ENCODE measurements at regions not wholly inside any gene's neighbourhood (a gene's known extent, or its start where the extent isn't known, plus 50 kb on each side); places are given as distances from the start of the nearest gene placed in this dataset.

DNA sequence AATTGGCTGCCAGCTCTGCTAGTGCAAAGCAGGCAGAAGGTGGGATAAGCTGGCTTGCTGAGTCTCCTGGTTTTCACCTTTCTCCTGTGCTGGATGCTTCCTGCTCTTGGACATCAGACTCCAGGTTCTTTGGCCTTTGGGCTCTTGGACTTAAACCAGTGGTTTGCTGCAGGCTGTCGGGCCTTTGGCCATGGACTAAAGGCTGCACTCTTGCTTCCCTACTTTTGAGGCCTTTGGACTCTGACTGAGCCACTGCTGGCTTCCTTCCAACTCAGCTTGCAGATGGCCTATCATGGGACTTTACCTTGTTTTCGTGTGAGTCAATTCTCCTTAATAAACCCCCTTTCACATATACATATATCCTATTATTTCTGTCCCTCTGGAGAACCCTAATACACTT lies 1293.9 kb upstream of the CDH6 start:
- Histone ChIP-seq H3K4me3 (no peak overlapping the region), H3K36me3 (no peaks in the 10 kb centered on the region), H3K9me3 (no peaks in the 10 kb centered on the region), H3K27me3 (no peaks in the 10 kb centered on the region), H3K4me1 (no peaks in the 10 kb centered on the region), H3K27ac (no peak overlapping the region)
- TF ChIP-seq POLR2A (IDR thresholded peaks at IDR 0.05) (no peak), EP300 (IDR thresholded peaks at IDR 0.05) (no peak), POLR2AphosphoS5 (IDR thresholded peaks at IDR 0.05) (no peak)
- TF ChIP-seq, protein P1, sequence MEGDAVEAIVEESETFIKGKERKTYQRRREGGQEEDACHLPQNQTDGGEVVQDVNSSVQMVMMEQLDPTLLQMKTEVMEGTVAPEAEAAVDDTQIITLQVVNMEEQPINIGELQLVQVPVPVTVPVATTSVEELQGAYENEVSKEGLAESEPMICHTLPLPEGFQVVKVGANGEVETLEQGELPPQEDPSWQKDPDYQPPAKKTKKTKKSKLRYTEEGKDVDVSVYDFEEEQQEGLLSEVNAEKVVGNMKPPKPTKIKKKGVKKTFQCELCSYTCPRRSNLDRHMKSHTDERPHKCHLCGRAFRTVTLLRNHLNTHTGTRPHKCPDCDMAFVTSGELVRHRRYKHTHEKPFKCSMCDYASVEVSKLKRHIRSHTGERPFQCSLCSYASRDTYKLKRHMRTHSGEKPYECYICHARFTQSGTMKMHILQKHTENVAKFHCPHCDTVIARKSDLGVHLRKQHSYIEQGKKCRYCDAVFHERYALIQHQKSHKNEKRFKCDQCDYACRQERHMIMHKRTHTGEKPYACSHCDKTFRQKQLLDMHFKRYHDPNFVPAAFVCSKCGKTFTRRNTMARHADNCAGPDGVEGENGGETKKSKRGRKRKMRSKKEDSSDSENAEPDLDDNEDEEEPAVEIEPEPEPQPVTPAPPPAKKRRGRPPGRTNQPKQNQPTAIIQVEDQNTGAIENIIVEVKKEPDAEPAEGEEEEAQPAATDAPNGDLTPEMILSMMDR (IDR thresholded peaks at IDR 0.05), result no peak
- DNase-seq (ENCODE audit: low spot score in 2 of 2), result no peak
- 78% methylated on average over 2 of the region's 2 CpGs for WGBS

DNA sequence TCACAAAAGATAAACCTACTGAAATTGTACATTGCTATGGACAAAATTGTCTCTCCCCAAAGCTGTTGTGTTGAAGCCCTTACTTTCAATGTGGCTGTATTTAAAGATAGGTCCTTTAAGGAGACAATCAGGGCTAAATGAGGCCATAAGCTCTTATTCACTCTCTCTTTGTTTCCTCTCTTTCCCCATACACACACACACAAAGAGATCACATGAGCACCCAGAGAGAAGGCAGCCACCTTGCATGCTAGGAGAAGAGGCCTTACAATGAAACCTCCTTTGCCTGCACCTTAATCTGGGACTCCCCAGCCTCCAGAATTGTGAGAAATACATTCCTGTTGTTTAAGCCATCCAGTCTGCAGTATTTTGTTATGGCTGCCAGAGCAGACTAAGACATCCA lies 1295.6 kb upstream of the CDH6 start:
- Histone ChIP-seq H3K9me3 (no peaks in the 10 kb centered on the region), H3K36me3 (no peaks in the 10 kb centered on the region), H3K27me3 (no peaks in the 10 kb centered on the region), H3K4me1 (no peaks in the 10 kb centered on the region), H3K4me3 (no peak overlapping the region), H3K27ac (no peak overlapping the region)
- TF ChIP-seq POLR2AphosphoS5 (IDR thresholded peaks at IDR 0.05), result no peak
- TF ChIP-seq, protein P1 (IDR thresholded peaks at IDR 0.05), result no peak
- DNase-seq (ENCODE audit: low spot score in 2 of 2), result no peak

DNA sequence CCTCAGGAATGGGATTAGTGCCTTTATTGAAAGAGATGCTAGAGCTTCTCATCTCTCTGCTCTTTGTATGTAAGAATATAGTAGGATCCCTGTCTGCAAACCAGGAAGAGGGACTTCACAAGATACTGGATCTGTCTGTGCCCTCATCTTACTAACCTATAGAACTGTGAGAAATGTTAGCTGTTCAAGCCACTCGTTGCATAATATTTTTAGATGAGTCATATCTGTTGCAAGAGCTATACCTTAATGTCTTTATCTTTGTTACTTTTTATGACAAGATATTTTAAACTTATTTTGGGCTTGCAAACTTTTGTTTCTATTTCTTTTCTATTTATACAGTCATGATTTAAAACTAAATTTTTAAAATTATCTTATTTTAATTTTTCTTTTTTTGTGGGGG lies 1296.8 kb upstream of the CDH6 start:
- Histone ChIP-seq H3K4me3 (no peak overlapping the region), H3K4me1 (no peaks in the 10 kb centered on the region), H3K9me3 (no peaks in the 10 kb centered on the region), H3K27ac (no peak overlapping the region), H3K27me3 (no peaks in the 10 kb centered on the region), H3K36me3 (no peaks in the 10 kb centered on the region)
- no peak for DNase-seq (ENCODE audit: low spot score in 2 of 2)
- 70% methylated on average over 1 of the region's 1 CpG for WGBS
- TF ChIP-seq, protein P1 (IDR thresholded peaks at IDR 0.05), result no peak
- no peak for TF ChIP-seq POLR2AphosphoS5 (IDR thresholded peaks at IDR 0.05)
- TF ChIP-seq POLR2A (IDR thresholded peaks at IDR 0.05), result no peak

DNA sequence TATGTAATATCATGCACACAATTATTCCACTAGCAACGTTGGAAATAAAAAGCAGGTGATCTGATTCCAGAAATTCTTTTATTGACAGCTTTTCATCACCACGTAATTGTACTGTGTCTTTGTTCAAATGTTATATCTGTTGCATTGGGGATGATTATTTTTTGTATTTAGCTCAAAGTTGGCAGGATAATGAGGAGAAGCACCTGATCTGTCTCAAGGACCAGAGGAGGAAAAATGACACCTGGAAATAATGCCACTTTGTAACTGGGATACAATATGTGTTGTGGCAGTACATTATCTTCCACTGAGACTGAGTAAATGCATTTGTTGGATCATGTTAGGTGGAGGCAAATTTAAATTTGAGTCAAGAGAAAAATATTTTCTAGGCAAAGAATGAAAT lies 1298.8 kb upstream of the CDH6 start:
- Histone ChIP-seq H3K36me3 (no peaks in the 10 kb centered on the region), H3K27ac (no peak overlapping the region), H3K27me3 (no peaks in the 10 kb centered on the region), H3K4me1 (no peaks in the 10 kb centered on the region), H3K9me3 (no peaks in the 10 kb centered on the region), H3K4me3 (no peak overlapping the region)
- no peak for TF ChIP-seq POLR2AphosphoS5 (IDR thresholded peaks at IDR 0.05)
- WGBS, result 57% methylated on average over 2 of the region's 2 CpGs
- DNase-seq (ENCODE audit: low spot score in 2 of 2), result no peak

DNA sequence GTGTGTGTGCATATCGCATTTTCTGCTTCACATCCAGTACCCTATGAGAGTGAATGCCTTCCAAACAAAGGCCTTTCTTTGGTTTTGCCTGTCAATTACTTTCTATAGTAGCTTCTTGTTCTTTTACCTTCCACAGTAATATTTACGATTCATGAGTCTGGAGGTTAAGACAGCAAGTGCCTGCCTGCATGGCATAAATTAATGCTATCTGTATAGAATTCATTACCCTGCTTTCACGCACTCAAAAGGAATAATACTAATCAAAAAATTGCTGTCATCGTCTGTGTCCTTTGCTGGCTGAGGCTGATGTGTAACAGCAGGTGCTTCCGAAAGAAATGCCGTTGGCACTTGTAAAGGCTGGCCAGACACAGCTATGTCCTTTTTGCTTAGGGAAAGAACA lies 1304.4 kb upstream of the CDH6 start:
- Histone ChIP-seq H3K36me3 (no peaks in the 10 kb centered on the region), H3K27me3 (no peaks in the 10 kb centered on the region), H3K4me3 (no peak overlapping the region), H3K4me1 (no peaks in the 10 kb centered on the region), H3K27ac (no peak overlapping the region), H3K9me3 (no peaks in the 10 kb centered on the region)
- TF ChIP-seq, protein P1 (IDR thresholded peaks at IDR 0.05), result no peak
- TF ChIP-seq EP300 (IDR thresholded peaks at IDR 0.05), result no peak
- 60% methylated on average over 6 of the region's 6 CpGs for WGBS
- no peak for DNase-seq (ENCODE audit: low spot score in 2 of 2)

DNA sequence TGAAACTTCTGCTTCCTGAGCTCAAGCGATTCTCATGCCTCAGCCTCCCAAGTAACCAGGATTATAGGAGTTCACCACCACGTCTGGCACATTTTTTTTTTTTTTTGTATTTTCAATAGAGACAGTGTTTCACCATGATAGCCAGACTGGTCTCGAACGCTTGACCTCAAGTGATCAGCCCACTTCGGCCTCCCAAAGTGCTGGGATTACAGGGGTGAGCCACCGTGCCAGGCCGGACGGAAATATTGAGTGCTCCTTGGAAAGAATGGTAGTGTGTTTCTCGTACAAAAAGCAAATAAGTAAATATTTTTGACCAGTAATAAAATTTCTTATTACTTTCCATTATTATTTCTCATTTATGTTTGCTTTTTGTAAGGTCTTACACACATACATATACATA lies 1307.9 kb upstream of the CDH6 start:
- Histone ChIP-seq H3K27me3 (no peaks in the 10 kb centered on the region), H3K4me1 (no peaks in the 10 kb centered on the region), H3K4me3 (no peak overlapping the region), H3K36me3 (no peaks in the 10 kb centered on the region), H3K27ac (no peak overlapping the region), H3K9me3 (peaks cover 7% of the 10 kb centered on the region)
- TF ChIP-seq POLR2A (IDR thresholded peaks at IDR 0.05), result no peak
- TF ChIP-seq, protein P1 (IDR thresholded peaks at IDR 0.05), result no peak
- no peak for TF ChIP-seq EP300 (IDR thresholded peaks at IDR 0.05)
- no peak for TF ChIP-seq POLR2AphosphoS5 (IDR thresholded peaks at IDR 0.05)
- DNase-seq (ENCODE audit: low spot score in 2 of 2), result no peak
- WGBS, result 92% methylated on average over 9 of the region's 9 CpGs
